Body of pancreas (tissue), 4 donors: ENCODE measurements at regions not wholly inside any gene's neighbourhood (a gene's known extent, or its start where the extent isn't known, plus 50 kb on each side); places are given as distances from the start of the nearest gene placed in this dataset.

Experiments used
- CTCF ChIP-seq, 7 experiments: fragments of 450-650 bp in 4 of 7; fragments of 200-600 bp in 3 of 7; sonication (generic) in 3 of 7; IDR thresholded peaks; one replicate each; pipeline ENCODE4 v1.5.1; 2016 to 2019; ENCODE audit warnings: antibody characterized with exemption in 7 of 7
- POLR2A ChIP-seq, 3 donors: fragments of 450-650 bp; IDR thresholded peaks; one replicate each; pipeline ENCODE4 v1.6.1; 2016; ENCODE audit warnings: antibody characterized with exemption in 3 of 3, mild to moderate bottlenecking in 2 of 3

GRCh38 chr14:53570411-53571387 is 385.9 kb downstream of the BMP4 start:
- no peak for TF ChIP-seq CTCF (IDR thresholded peaks at IDR 0.05)
- TF ChIP-seq POLR2A (IDR thresholded peaks at IDR 0.05), result no peak
